Lower leg skin (tissue), 3 donors: ENCODE measurements at regions not wholly inside any gene's neighbourhood (a gene's known extent, or its start where the extent isn't known, plus 50 kb on each side); places are given as distances from the start of the nearest gene placed in this dataset.

Experiments
- POLR2A ChIP-seq, 2 donors: fragments of 450-650 bp; IDR thresholded peaks; one replicate each; pipeline ENCODE4 v1.6.1; 2016 to 2017; ENCODE audit warnings: antibody characterized with exemption in 2 of 2, mild to moderate bottlenecking in 1 of 2, moderate library complexity in 1 of 2
- TF ChIP-seq, protein P1 (sequence below), 3 donors: fragments of 450-650 bp; IDR thresholded peaks; one replicate each; pipeline ENCODE4 v1.5.1; 2016; ENCODE audit warnings: antibody characterized with exemption in 3 of 3, mild to moderate bottlenecking in 3 of 3, moderate library complexity in 2 of 3

GRCh38 chr7:148524479-148525224 lies 65.9 kb upstream of the C7orf33 start:
- TF ChIP-seq, protein P1, sequence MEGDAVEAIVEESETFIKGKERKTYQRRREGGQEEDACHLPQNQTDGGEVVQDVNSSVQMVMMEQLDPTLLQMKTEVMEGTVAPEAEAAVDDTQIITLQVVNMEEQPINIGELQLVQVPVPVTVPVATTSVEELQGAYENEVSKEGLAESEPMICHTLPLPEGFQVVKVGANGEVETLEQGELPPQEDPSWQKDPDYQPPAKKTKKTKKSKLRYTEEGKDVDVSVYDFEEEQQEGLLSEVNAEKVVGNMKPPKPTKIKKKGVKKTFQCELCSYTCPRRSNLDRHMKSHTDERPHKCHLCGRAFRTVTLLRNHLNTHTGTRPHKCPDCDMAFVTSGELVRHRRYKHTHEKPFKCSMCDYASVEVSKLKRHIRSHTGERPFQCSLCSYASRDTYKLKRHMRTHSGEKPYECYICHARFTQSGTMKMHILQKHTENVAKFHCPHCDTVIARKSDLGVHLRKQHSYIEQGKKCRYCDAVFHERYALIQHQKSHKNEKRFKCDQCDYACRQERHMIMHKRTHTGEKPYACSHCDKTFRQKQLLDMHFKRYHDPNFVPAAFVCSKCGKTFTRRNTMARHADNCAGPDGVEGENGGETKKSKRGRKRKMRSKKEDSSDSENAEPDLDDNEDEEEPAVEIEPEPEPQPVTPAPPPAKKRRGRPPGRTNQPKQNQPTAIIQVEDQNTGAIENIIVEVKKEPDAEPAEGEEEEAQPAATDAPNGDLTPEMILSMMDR (IDR thresholded peaks at IDR 0.05) = no peak
- TF ChIP-seq POLR2A (IDR thresholded peaks at IDR 0.05) = no peak
